ENCODE measurements at regions not wholly inside any gene's neighbourhood (a gene's known extent, or its start where the extent isn't known, plus 50 kb on each side); places are given as distances from the start of the nearest gene placed in this dataset.
"Not testable (repeated sequence)": the region's sequence is repeated elsewhere in the genome, so short reads cannot be mapped to it uniquely, and the experiment has no call there.

DNA sequence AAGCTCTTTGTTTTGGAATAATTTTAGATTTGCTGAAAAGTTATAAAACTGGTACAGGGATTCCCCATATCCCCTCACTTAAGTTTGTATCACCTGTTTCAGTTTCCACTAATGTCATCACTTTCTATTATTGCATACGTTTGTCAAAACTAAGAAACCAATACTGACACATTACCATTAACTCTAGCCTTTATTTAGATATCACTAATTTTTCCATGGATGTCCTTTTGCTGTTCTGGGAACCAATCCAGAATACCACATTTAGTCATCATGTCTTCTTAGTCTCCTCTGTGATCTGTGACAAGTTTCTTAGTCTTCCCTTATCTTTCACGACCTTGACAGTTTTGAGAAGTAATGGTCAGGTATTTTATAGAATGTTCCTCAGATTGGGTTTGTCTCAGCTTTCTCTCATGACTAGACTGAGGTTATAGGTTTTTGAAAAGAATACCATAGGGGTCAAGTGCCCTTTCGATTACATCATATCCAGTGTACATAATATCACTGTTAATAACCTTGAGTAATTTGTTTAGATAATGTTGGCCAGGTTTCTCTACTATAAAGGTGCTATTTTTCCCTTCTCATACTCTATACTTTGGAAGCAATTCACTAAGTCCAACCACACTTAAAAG, 51.9 kb upstream of the NMUR2 start:
- no peak for DNase-seq

DNA sequence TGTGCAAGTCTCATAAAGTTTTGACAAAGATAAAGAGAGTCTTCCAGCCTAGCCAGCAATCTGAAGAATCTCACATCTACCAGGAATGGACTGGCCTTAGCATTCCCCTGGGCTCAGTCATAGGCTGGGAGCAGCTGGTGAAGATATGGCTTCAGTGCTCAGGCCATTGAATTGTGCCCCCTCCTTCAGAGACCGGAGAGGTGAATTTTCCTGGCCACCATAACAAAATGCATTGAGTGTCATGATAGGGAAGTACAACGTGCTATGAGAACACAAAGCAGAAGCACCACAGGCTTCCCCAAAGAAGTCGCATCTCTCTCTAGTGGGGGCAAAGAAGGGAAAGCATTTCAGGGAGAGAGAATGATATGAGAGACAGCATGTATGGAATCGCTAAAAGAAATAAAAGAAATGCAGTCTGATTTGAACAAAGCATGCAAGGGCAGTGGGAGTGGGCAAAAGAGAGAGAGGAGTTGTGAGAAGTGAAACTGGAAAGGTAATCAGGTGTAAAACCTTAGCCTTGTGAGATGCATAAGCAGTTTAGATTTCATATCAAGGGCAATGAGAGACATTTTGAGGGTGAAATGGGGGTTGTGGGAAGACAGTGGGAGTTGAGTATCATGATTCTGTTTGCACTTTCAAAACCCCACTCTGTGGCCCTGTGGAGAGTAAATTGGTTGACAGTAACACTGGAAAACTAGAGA, 57.1 kb upstream of the NMUR2 start:
- DNase-seq = no peak

DNA sequence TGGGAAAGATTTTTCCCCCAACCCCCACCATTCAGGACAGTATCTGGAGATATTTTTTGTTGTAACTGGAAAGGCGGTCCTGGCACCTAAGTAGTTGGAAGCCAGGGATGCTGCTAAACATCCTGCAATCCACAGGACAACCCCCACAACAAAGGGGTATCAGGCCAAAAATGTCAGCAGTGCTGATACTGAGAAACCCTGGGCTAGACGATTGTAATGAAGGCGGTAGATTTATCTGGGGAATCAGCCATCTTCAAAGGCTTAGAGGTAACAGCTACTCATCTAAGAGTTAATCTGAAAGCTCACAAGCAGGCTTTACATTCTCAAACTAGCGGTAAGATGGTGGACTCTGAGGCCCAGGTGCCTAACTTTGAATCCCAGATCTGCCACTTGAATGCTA, 59.0 kb upstream of the NMUR2 start:
- DNase-seq = no peak

DNA sequence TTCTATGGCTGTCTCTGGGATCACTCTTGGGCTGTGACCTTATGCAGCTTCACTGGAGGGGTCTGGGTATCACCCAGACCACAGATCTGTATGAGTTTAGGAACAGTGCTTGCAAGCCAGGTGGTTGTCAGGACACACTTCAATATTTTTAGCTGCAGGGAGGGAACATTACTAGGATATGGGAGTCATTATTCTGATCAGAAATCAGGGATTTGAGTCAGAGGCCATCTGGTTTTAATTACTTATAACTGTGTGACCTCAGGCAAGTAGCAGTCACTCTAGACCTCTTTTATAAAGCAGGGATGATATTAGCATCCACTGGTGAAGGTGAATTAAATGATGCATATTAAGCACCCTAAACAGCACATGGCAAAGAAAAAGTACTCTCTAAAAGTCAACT, 60.1 kb upstream of the NMUR2 start:
- DNase-seq = no peak

DNA sequence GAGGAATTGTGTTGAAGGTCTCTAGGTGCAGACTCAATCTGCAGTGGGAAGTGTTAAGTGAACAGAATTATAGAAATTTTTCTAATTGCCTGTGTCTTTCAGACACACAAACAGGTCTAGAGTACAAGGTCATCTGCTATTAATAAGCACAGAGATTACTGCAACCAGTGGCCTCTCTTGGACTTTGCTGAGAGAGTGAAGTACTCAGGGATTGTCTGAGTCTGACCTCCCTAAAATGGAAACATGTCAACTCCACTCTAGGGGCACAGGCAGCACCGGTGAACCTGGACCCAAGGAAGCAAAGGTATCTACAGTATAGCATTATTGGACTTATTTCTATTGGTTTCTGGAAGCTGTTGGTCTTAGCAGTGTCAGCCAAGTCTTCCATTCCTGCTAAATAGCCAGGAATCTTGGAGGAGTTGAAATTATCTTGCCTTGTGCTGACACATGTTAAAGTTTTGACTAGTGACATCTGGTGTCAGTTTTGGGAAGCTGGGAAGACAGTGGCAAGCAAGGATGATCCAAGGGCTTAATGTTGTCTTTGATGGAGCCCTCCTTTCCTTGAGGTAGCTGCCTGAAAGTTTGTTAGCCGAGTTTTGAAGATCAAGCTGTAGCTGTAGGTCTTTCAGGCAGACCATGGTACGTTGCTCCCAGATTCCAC, 61.1 kb upstream of the NMUR2 start:
- DNase-seq = no peak

DNA sequence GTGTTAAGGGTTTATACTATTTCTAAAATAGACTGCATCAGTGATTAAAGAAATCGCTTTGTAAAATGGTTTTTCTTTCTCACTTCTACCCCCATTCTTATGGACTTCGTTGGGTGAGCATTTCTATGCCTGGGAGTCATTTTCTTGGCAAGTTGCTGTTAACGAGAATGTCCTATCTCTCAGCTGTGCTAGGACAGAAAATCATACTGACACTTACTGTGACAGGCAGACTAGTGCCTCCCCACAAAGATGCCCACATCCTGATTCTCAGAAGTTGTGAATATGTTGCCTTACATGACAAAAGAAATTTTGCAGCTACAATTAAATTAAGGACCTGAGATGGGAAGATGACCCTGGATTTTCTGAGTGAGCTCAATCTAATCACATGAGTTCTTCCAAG, 65.1 kb upstream of the NMUR2 start:
- no peak for DNase-seq

DNA sequence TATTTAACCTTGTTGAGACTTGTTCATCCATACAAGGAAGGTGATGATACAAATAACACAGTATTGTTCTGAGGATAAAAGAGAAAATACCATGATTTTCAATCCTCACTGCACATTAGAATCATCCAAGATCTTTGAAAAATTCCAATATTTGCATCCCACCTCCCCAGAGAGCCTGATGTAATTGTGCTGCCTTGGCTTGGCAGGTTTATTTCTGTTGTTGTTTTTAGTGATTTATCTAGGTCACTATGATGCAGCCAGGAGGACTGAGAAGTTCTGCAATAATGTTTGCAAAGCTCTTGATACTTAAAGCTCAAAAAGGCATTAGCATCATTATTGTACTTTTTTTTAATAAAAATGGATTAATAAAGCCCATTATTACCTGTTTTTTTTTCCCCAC, 67.0 kb upstream of the NMUR2 start:
- DNase-seq = no peak

DNA sequence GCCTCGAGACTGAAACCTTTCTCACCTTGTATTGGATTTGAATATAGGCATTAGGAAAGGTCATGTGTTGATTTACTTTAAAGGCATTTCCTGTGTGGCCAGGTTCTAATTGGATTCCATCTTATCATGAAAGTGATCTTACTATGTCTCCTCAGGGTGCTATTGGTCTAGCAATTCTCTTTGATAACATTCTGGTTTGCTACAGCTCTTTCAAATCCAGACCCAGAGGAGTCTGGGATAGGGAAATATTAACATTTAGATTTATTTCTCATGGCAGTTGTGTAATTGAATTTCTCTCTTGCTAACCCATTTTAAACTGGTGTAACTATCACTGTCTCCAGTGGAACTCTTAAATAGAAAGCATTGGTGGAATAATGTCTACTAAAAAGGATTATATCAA, 69.9 kb upstream of the NMUR2 start:
- no peak for DNase-seq

DNA sequence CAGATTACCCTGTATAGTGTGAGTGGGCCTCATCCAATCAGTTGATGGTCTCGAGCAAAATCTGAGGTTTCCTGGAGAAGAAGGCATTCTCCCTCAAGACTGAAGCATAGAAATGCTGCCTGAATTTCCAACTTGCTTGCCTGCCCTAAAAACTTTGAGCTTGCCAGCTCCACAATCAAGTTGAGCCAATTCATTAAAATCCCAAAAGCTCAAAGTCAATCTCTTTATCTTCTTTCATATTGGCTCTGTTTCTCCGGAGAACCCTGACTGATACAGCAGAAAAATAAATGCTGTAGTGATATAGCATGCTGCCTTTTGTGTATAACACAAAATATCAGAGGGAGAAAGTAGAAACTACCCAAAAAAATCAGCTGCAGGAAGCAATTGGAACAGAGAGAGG, 72.5 kb upstream of the NMUR2 start:
- no peak for DNase-seq

DNA sequence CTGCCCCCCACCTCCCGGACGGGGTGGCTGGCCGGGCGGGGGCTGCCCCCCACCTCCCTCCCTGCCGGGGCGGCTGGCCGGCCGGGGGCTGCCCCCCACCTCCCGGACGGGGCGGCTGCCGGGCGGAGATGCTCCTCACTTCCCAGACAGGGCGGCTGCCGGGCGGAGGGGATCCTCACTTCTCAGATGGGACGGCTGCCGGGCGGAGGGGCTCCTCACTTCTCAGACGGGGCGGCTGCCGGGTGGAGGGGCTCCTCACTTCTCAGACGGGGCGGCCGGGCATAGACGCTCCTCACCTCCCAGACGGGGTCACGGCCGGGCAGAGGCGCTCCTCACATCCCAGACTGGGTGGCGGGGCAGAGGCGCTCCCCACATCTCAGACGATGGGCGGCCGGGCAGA, 74.8 kb upstream of the NMUR2 start:
- DNase-seq = not testable (repeated sequence)

DNA sequence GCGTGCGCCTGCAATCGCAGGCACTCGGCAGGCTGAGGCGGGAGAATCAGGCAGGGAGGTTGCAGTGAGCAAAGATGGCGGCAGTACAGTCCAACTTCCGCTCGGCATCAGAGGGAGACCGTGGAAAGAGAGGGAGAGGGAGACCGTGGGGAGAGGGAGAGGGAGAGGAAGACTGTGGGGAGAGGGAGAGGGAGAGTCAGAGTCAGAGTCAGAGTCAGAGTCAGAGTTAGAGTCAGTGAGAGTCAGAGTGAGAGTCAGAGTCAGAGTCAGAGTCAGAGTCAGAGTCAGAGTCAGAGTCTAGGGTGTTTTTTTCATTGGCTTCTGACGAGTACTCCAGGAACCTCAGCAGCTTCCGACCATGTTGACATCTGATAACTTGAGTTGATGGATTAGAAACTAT, 75.6 kb upstream of the NMUR2 start:
- DNase-seq = not testable (repeated sequence)

DNA sequence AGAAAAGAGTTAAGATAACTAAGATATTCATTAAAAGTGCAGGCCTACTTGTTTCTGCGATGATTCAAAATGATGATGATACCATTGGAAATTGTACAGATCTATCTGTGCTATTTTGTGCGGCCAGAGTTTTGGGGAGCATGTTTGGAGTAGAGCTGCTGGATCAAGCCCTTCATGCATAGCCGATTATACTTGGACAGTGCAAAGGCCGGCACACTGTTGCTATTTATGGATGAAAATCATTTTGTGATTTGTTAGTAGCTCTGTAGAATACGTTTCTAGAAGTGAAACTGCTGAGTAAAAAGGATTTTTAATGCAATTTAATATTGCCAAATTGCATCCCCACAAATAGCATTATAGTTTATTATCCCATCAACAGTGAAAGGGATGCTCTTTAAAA, 82.1 kb upstream of the NMUR2 start:
- DNase-seq = no peak

DNA sequence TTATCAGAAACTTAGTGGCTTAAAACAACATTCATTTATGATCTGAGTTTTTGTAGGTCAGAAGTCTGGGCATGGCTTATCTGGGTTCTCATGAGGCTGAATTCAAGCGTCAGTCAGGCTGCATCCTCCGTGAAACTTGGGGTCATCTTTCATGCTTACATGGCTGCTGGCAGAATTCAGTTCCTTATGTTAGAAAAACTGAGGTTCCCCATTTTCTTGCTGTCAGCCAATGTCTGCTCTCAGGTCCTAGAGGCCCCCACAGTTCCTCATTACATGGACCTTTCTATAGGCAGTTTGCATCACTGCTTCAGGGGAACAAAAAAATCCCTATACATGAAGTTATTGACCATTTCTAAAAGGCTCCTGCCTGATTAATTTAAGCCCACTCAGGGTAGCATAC, 83.8 kb upstream of the NMUR2 start:
- no peak for DNase-seq

DNA sequence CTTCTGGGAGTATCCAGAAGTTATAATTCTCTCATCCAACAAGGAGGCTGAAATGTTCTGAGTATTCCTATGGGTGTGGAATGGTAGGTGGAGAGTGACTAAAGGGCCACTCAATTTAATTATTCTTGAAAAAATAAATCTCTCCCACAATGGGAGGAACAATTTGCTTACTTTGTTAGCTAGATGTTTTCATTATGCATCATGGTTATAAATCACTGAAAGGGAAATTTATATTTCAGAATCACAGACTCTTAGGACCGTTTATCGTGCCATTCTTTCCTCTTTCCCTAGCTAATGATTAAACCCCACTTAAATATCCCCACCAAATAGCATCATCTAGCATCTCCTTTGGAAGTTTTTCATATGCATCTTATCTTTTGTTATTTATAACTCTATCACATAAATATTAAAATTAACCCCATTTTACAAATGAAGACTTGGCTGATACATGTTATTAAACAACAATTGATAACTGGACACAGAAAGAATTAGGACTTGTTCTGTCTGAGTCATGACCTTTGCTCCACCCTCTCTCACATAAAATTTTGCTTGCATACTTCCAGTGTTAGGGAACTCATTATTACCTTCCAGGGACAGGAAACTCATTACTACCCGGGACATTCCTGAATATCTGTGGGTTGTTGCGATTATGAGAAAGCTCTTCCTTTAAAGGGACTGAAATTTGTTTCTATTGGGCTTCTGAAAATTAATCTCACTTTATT, 94.9 kb upstream of the NMUR2 start:
- no peak for DNase-seq

DNA sequence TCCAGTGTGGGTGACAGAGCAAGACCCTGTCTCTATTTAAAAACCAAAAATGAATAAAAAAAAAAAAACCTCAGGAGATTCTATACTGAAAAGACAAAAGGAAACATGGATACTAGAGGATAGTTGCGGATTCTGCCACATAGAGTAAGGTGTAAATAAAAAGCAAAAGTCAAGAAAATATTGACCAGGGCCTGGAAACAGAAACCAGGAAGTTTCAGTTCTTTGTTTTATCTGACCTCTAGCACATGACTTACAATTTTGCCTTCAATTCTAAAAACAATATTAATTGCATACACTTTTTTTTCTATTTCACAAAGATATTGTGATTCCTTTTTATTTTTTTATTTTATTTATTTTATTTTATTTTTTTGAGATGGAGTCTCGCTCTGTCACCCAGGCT, 96.2 kb upstream of the NMUR2 start:
- DNase-seq = no peak

DNA sequence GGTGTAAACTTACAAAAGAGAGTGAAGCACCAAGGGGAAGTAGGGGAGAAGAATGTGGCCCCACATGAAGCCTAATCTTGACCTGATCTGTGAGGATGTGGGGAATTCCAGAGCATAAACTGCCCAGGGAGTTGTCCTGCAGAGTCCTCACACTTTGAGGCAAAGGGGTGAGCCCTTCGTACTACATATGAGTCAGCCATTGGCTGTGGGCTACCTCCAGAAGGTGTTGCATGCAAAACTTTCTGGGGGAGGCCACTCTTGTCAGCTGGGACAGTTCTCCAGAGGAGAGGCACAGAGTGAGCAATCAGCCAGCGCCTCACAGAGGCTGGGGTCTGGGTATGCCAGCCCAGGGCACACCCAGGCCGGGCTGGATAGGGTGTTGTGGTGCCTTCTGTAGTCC, 98.1 kb upstream of the NMUR2 start:
- DNase-seq = no peak

DNA sequence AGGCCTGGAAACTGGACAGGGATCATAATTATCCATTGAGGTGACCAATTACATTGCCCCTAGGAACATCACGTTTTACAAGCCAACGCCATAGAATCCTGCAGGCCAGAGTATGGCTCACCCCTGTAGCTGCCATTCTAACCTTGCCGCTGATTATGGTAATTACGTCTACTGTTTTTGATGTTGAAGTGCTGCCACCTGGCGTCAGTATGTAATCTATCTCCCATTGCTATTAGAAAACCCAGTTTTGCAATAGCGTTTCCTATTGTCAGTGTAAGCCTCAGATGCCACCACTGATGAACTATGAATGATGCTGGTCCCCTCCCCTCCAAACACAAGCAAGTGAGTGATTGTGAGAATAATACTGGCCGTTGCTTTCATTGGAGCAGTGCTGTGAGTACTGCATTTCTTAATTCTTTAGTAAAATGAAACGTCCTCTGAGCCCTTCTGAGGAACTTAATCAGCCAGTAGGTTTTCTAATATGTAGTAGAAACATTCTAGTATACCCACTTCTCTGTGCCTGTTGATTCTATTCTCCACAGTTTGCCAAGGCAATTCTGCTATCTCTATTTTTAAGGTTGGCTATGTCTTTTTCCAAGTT, 100.5 kb upstream of the NMUR2 start:
- DNase-seq = peak in 4 of 5 donors; percentile 17 to 41 (median 22)

DNA sequence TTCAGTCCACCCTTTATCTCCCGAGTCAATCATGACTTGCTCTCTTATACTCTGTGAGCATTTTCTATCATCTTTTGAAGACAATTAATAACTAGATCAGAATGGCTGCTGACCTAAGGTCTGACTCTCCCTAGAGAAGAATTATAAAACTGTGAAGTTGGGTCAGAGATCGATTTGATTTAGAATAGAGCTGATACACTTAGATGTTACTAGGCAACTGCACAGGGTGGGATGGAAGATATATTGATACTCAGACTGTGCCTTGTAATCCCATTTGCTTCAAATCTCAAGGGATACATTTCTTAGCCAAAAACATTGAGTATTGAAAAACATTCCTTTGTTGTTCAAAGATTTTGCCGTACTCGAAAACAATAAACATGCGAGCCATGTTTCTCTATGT, 106.0 kb upstream of the NMUR2 start:
- no peak for DNase-seq

DNA sequence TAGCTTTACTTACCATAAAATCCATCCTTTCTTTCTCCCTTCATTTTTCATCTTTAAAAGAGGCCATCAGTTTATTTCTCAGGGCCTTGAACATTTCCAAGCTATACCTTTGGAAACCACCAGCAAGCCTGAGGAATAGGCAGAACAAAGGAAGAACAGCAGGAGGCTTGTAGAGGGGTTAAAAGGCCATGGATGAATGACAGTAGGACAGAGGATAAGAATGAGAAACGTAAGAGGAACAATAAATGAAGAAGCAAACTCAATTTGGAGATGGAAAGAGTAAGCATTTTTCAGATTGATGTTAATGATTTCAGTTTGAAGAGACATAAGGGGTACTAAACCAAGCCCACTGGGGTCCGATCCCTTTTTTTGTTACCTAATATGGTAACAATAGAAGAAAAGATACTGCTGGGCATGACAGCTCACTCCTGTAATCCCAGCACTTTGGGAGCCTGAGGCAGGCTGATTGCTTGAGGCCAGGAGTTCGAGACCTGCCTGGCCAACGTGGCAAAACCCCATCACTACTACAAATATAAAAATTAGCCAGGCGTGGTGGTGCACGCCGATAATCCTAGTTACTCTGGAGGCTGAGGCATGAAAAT, 106.6 kb upstream of the NMUR2 start:
- DNase-seq = no peak

DNA sequence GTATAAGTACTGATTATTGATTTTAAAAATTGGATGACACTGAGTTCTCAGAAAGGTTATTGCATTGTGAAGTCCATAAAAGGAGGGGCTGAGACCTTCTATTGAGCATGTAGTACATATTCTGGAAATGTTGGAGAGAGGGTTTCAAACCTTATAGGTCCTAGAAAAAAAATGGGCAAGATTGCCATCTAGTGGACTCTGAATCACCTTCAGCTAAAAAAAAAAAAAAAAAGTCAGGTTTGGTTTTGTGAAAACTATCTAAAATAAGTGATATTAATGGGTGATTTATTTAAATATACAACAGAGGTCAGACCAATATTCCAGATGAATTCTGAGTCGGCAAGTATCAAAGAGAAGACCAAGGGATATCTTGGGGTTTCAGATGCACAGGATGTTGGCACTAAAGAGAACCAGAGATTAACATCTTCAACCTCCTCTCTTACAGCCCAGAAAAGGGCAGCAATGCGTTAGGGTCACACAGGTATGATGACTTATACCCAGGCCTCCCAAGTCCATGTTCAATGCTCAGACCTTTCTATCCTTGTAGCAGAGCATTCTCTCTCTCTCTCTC, 109.8 kb upstream of the NMUR2 start:
- DNase-seq = no peak

DNA sequence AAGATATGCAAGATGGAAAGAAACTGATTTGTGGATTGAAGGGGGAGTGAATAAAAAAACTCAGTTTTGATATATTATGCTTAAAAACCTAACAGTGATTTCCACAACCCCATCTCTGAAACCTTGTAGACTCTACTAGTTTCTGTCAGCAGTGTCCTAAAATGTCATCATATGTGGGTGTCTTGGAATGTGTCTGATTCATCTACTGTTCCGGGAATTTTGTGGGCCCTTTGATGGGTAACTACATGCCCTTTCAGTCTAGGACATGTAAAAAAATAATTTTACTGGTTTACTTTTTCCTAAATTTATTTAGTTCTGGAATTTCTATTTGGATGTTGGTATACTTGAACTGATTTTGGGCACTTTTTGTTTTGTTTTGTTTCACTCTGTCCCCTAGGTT, 118.9 kb upstream of the NMUR2 start:
- no peak for DNase-seq

DNA sequence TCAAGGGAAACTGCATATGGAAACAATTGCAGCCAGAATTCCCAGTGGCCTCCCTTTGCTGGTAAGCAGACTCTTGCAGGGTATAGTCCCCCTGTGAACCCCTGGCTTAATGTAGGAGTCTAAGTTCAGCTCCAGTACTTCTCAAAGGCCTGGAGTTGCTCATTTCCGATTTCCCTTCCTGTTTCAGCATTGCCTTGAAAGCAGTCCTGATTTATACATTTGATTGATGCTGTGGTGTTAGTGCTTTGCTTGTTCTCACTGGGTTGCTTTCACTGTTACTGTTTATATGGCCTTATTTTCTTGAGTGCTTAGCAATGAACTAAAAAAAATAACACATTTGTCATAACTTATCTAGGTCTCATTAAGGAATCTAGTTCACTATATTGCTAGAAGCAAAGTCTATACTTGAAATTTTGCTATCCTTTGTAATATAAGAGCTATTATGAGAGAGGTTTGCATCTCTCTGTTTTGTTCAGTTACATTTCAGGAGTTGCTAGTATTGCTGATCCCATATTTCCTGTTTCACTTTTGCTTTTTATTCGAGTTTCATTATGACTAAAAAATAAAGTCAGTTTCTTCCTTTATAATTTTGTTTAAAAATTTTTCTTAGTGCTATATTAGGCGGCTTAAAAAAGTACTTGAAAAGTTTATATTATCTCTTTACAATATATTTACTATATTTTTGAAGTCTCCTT, 122.4 kb upstream of the NMUR2 start:
- peak in 1 of 5 donors; percentile 44 for DNase-seq

Measured in T-helper 1 cell (primary cell).